ENCODE measurements at regions not wholly inside any gene's neighbourhood (a gene's known extent, or its start where the extent isn't known, plus 50 kb on each side); places are given as distances from the start of the nearest gene placed in this dataset.

GRCh38 chr1:213728593-213729536, 258.9 kb upstream of the PROX1 start:
- H3K27me3 Mint-ChIP-seq = no peaks in the 10 kb centered on the region
- no peak overlapping the region for H3K27ac Mint-ChIP-seq
- Histone ChIP-seq H3K27ac (ENCODE audit: low read length in 2 of 2) (no peak overlapping the region), H3K9ac (ENCODE audit: low read length) (no peak overlapping the region), H2AFZ (ENCODE audit: insufficient read depth, low read depth, low read length, poor library complexity, severe bottlenecking) (no peak overlapping the region), H3K79me2 (ENCODE audit: control insufficient read depth, insufficient read depth, low read length) (no peaks in the 10 kb centered on the region), H4K20me1 (ENCODE audit: control insufficient read depth, insufficient read depth, low read length, poor library complexity, severe bottlenecking) (no peaks in the 10 kb centered on the region), H3K4me1 (ENCODE audit: control insufficient read depth in 2 of 2, insufficient read depth in 2 of 2, low read length in 2 of 2) (no peaks in the 10 kb centered on the region), H3K27me3 (replicated peaks in 1 of 4; ENCODE audit: control extremely low read depth in 1 of 4, control insufficient read depth in 3 of 4, insufficient read depth in 4 of 4, low read length in 3 of 4) (no peaks in the 10 kb centered on the region), H3K9me3 (ENCODE audit: control extremely low read depth in 1 of 3, control insufficient read depth in 2 of 3, insufficient read depth in 1 of 3, low read length in 2 of 3) (no peaks in the 10 kb centered on the region), H3K4me2 (replicated peaks; ENCODE audit: low read depth, low read length, poor library complexity, severe bottlenecking) (no peak overlapping the region), H3K36me3 (replicated peaks in 1 of 2; ENCODE audit: control extremely low read depth in 1 of 2, control insufficient read depth in 1 of 2, extremely low read depth in 1 of 2, insufficient read depth in 2 of 2, low read length in 1 of 2) (no peaks in the 10 kb centered on the region), H3K4me3 (ENCODE audit: control extremely low read depth in 1 of 5, extremely low read depth in 1 of 5, insufficient read depth in 1 of 5, low read depth in 2 of 5, low read length in 4 of 5) (no peak overlapping the region)
- intact Hi-C loops (cut with micrococcal nuclease) = no loop called here
- POLR2A ChIA-PET = no interaction called here
- H3K4me3 Mint-ChIP-seq = no peak overlapping the region
- H3K9me3 Mint-ChIP-seq (ENCODE audit: insufficient read depth) = no peaks in the 10 kb centered on the region
- CTCF ChIA-PET = no interaction called here
- 81% methylated on average over 11 of the region's 15 CpGs for WGBS (ENCODE audit: insufficient coverage)
- no peak for TF ChIP-seq EZH2 (IDR thresholded peaks at IDR 0.05; ENCODE audit: borderline replicate concordance, insufficient read depth, low read depth, low read length, poor library complexity, severe bottlenecking)
- TF ChIP-seq, protein P1, sequence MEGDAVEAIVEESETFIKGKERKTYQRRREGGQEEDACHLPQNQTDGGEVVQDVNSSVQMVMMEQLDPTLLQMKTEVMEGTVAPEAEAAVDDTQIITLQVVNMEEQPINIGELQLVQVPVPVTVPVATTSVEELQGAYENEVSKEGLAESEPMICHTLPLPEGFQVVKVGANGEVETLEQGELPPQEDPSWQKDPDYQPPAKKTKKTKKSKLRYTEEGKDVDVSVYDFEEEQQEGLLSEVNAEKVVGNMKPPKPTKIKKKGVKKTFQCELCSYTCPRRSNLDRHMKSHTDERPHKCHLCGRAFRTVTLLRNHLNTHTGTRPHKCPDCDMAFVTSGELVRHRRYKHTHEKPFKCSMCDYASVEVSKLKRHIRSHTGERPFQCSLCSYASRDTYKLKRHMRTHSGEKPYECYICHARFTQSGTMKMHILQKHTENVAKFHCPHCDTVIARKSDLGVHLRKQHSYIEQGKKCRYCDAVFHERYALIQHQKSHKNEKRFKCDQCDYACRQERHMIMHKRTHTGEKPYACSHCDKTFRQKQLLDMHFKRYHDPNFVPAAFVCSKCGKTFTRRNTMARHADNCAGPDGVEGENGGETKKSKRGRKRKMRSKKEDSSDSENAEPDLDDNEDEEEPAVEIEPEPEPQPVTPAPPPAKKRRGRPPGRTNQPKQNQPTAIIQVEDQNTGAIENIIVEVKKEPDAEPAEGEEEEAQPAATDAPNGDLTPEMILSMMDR (IDR thresholded peaks at IDR 0.05) = no peak
- no peaks in the 10 kb centered on the region for H3K4me1 Mint-ChIP-seq
- DNase-seq (no peak), ATAC-seq (ENCODE audit: low read depth) (no peak)

DNA sequence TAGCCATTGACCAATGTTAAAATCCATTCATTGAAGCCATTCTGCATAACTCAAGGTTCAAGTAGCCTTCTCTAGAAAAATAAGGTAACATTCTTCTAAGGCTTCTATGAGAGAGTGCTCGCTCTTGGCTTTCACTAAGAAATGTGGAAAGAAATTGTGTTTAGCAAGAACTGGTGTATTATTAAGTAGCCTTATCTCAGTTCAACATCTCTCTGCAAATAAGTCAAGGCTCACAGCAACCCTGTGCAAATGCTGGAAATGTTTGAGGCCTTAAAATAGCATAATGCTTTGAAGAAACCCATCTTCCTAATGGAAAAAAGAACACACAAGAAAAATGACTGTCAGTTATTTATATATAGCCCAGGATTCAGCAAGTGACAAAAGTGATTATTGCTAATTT, 254.1 kb upstream of the PROX1 start:
- ATAC-seq (ENCODE audit: low read depth) (no peak), DNase-seq (no peak)
- WGBS (ENCODE audit: insufficient coverage) = no CpG with 5 or more reads among the region's 1 CpG
- H3K4me2 ChIP-seq (replicated peaks; ENCODE audit: low read depth, low read length, poor library complexity, severe bottlenecking) = no peak overlapping the region
- no peak overlapping the region for H2AFZ ChIP-seq (ENCODE audit: insufficient read depth, low read depth, low read length, poor library complexity, severe bottlenecking)
- Mint-ChIP-seq H3K9me3 (ENCODE audit: insufficient read depth) (no peaks in the 10 kb centered on the region), H3K4me3 (no peak overlapping the region), H3K27ac (no peak overlapping the region), H3K4me1 (no peaks in the 10 kb centered on the region), H3K27me3 (no peaks in the 10 kb centered on the region)
- H3K27me3 ChIP-seq (replicated peaks in 1 of 4; ENCODE audit: control extremely low read depth in 1 of 4, control insufficient read depth in 3 of 4, insufficient read depth in 4 of 4, low read length in 3 of 4) = no peaks in the 10 kb centered on the region
- no peak for TF ChIP-seq EZH2 (IDR thresholded peaks at IDR 0.05; ENCODE audit: borderline replicate concordance, insufficient read depth, low read depth, low read length, poor library complexity, severe bottlenecking)
- TF ChIP-seq, protein P1 (IDR thresholded peaks at IDR 0.05) = no peak
- intact Hi-C loops (cut with micrococcal nuclease) = no loop called here
- H3K4me1 ChIP-seq (ENCODE audit: control insufficient read depth in 2 of 2, insufficient read depth in 2 of 2, low read length in 2 of 2) = no peaks in the 10 kb centered on the region
- ChIA-PET POLR2A (no interaction called here), CTCF (no interaction called here)
- H3K9me3 ChIP-seq (ENCODE audit: control extremely low read depth in 1 of 3, control insufficient read depth in 2 of 3, insufficient read depth in 1 of 3, low read length in 2 of 3) = no peaks in the 10 kb centered on the region
- H3K27ac ChIP-seq (ENCODE audit: low read length in 2 of 2) = no peak overlapping the region
- no peaks in the 10 kb centered on the region for H3K36me3 ChIP-seq (replicated peaks in 1 of 2; ENCODE audit: control extremely low read depth in 1 of 2, control insufficient read depth in 1 of 2, extremely low read depth in 1 of 2, insufficient read depth in 2 of 2, low read length in 1 of 2)
- H3K79me2 ChIP-seq (ENCODE audit: control insufficient read depth, insufficient read depth, low read length) = no peaks in the 10 kb centered on the region
- no peak overlapping the region for H3K9ac ChIP-seq (ENCODE audit: low read length)
- H3K4me3 ChIP-seq (ENCODE audit: control extremely low read depth in 1 of 5, extremely low read depth in 1 of 5, insufficient read depth in 1 of 5, low read depth in 2 of 5, low read length in 4 of 5) = no peak overlapping the region
- H4K20me1 ChIP-seq (ENCODE audit: control insufficient read depth, insufficient read depth, low read length, poor library complexity, severe bottlenecking) = no peaks in the 10 kb centered on the region

Data from B cell (primary cell).